ENCODE measurements at regions not wholly inside any gene's neighbourhood (a gene's known extent, or its start where the extent isn't known, plus 50 kb on each side); places are given as distances from the start of the nearest gene placed in this dataset.

DNA sequence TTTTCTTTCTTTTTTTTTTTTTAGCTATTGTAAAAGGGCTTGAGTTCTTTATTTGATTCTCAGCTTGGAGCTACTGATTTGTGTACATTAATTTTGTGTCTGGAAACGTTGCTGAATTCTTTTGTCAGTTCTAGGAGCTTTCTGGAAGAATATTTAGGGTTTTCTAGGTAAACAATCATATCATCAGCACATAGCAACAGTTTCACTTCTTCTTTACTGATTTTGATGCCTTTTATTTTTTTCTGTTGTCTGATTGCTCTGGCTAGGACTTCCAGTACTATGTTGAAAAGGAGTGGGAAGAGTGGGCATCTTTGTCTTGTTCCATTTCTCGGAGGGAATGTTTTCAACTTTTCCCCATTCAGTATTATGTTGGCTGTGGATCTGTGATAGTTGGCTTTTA lies 292.2 kb downstream of the GABRG1 start:
- DNase-seq (ENCODE audit: low spot score), result no peak
- TF ChIP-seq, protein P1, sequence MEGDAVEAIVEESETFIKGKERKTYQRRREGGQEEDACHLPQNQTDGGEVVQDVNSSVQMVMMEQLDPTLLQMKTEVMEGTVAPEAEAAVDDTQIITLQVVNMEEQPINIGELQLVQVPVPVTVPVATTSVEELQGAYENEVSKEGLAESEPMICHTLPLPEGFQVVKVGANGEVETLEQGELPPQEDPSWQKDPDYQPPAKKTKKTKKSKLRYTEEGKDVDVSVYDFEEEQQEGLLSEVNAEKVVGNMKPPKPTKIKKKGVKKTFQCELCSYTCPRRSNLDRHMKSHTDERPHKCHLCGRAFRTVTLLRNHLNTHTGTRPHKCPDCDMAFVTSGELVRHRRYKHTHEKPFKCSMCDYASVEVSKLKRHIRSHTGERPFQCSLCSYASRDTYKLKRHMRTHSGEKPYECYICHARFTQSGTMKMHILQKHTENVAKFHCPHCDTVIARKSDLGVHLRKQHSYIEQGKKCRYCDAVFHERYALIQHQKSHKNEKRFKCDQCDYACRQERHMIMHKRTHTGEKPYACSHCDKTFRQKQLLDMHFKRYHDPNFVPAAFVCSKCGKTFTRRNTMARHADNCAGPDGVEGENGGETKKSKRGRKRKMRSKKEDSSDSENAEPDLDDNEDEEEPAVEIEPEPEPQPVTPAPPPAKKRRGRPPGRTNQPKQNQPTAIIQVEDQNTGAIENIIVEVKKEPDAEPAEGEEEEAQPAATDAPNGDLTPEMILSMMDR (IDR thresholded peaks at IDR 0.05; ENCODE audit: extremely low read depth, missing control alignments), result no peak

- TF ChIP-seq, protein P1 (IDR thresholded peaks at IDR 0.05; ENCODE audit: extremely low read depth, missing control alignments), result no peak
Measured at GRCh38 chr4:45803994-45804393, 319.9 kb downstream of the GABRG1 start.

GRCh38 chr4:45795135-45795534 lies 328.7 kb downstream of the GABRG1 start:
- DNase-seq (ENCODE audit: low spot score), result no peak
- TF ChIP-seq, protein P1 (IDR thresholded peaks at IDR 0.05; ENCODE audit: extremely low read depth, missing control alignments), result no peak

More at GRCh38 chr4:45803994-45804393, 319.9 kb downstream of the GABRG1 start:
- no peak for DNase-seq (ENCODE audit: low spot score)

DNA sequence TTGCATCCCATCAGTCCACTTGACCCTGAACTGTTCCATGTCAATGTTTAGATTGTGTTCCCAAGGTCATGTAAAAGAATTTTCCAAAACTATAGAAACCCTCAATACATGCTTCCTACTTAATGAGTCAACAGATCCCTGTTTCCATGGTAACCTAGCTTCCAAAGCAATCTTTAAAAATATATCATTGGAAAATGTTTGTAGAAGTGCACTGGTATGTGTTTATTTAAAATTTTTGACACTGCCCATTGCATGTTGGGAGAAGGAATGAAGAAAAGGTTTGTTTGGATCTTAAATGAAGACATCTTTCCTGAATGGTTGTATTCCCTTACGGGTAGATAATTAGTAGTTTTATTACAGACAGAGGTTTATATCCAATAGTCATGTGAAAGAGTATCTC lies 345.3 kb downstream of the GABRG1 start:
- no peak for DNase-seq (ENCODE audit: low spot score)
- TF ChIP-seq, protein P1 (IDR thresholded peaks at IDR 0.05; ENCODE audit: extremely low read depth, missing control alignments), result no peak

GRCh38 chr4:45776146-45776545 lies 347.7 kb downstream of the GABRG1 start:
- TF ChIP-seq, protein P1 (IDR thresholded peaks at IDR 0.05; ENCODE audit: extremely low read depth, missing control alignments), result no peak
- DNase-seq (ENCODE audit: low spot score), result no peak

GRCh38 chr4:45770958-45771357 lies 352.9 kb downstream of the GABRG1 start:
- DNase-seq (ENCODE audit: low spot score), result no peak

DNA sequence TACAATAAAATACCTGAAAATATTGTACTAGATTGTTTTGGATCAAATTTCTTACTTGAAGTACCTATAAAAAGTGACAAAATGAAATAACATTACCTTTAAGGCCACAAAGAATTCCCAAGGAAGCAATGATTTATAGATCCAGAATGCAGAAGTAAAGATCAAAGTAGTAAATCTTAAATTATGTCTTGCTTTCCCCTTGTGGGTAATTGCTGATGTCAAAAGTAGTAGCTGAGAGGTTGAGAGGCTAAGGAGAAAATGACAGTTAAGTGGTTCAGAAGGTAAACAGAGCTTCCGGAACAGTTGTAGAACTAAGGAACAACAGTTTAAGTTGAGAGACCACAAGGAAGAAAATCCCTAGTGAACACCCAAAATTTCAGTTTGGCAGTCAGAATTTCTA lies 358.3 kb downstream of the GABRG1 start:
- TF ChIP-seq, protein P1 (IDR thresholded peaks at IDR 0.05; ENCODE audit: extremely low read depth, missing control alignments), result no peak
- DNase-seq (ENCODE audit: low spot score), result no peak

More at GRCh38 chr4:45770958-45771357, 352.9 kb downstream of the GABRG1 start:
- TF ChIP-seq, protein P1 (IDR thresholded peaks at IDR 0.05; ENCODE audit: extremely low read depth, missing control alignments), result no peak
